HUES6 (cell line): ENCODE measurements at regions not wholly inside any gene's neighbourhood (a gene's known extent, or its start where the extent isn't known, plus 50 kb on each side); places are given as distances from the start of the nearest gene placed in this dataset.
"Not testable (repeated sequence)": the region's sequence is repeated elsewhere in the genome, so short reads cannot be mapped to it uniquely, and the experiment has no call there.

Experiments used
- H3K27ac ChIP-seq: 2 replicates; pipeline ENCODE4 v1.7.0; 2013; ENCODE audit warnings: low read depth, mild to moderate bottlenecking, low read length, inconsistent platforms
- H3K27me3 ChIP-seq: 2 replicates; pipeline ENCODE4 v1.6.1; 2013; ENCODE audit warnings: low read length; ENCODE audit not compliant: control insufficient read depth, insufficient read depth
- H3K36me3 ChIP-seq: 2 replicates; pipeline ENCODE4 v1.6.1; 2013; ENCODE audit warnings: low read length; ENCODE audit not compliant: control insufficient read depth, insufficient read depth
- H3K4me1 ChIP-seq: 2 replicates; pipeline ENCODE4 v1.6.1; 2013; ENCODE audit warnings: low read length; ENCODE audit not compliant: control insufficient read depth, insufficient read depth
- H3K4me3 ChIP-seq: 2 replicates; pipeline ENCODE4 v1.5.1; 2013; ENCODE audit warnings: low read depth, low read length
- H3K9ac ChIP-seq: one replicate; pipeline ENCODE4 v1.6.1; 2013; ENCODE audit warnings: mild to moderate bottlenecking, low read length
- H3K9me3 ChIP-seq: 2 replicates; pipeline ENCODE4 v1.6.1; 2013; ENCODE audit warnings: low read depth, low read length; ENCODE audit not compliant: control insufficient read depth, insufficient read depth

- H3K4me1 ChIP-seq = peaks cover 11% of the 10 kb centered on the region
- H3K9me3 ChIP-seq = peaks cover 9% of the 10 kb centered on the region; the same call in 1 of the 2 replicates
- no peaks in the 10 kb centered on the region for H3K36me3 ChIP-seq
- no peak overlapping the region for H3K9ac ChIP-seq
- no peak overlapping the region for H3K27ac ChIP-seq
- H3K27me3 ChIP-seq = no peaks in the 10 kb centered on the region
- H3K4me3 ChIP-seq = no peak overlapping the region
Observed at GRCh38 chr10:30151581-30152389, 92.4 kb upstream of the JCAD start.

GRCh38 chr10:30141423-30141822 is 82.0 kb upstream of the JCAD start:
- no peak overlapping the region for H3K9ac ChIP-seq
- H3K9me3 ChIP-seq = no peaks in the 10 kb centered on the region; the same call in 1 of the 2 replicates
- H3K4me1 ChIP-seq = no peaks in the 10 kb centered on the region
- H3K36me3 ChIP-seq = no peaks in the 10 kb centered on the region
- no peak overlapping the region for H3K4me3 ChIP-seq
- no peak overlapping the region for H3K27ac ChIP-seq
- no peaks in the 10 kb centered on the region for H3K27me3 ChIP-seq

GRCh38 chr10:30134171-30134945 is 75.0 kb upstream of the JCAD start:
- H3K9ac ChIP-seq = no peak overlapping the region
- H3K9me3 ChIP-seq = no peaks in the 10 kb centered on the region
- H3K27ac ChIP-seq = no peak overlapping the region
- no peaks in the 10 kb centered on the region for H3K27me3 ChIP-seq
- H3K4me3 ChIP-seq = no peak overlapping the region
- peaks cover 6% of the 10 kb centered on the region; the same call in 1 of the 2 replicates for H3K4me1 ChIP-seq
- no peaks in the 10 kb centered on the region for H3K36me3 ChIP-seq

GRCh38 chr10:30133198-30133597 is 73.8 kb upstream of the JCAD start:
- H3K27ac ChIP-seq = no peak overlapping the region
- H3K9me3 ChIP-seq = no peaks in the 10 kb centered on the region
- H3K27me3 ChIP-seq = no peaks in the 10 kb centered on the region
- no peaks in the 10 kb centered on the region for H3K36me3 ChIP-seq
- no peak overlapping the region for H3K4me3 ChIP-seq
- H3K9ac ChIP-seq = no peak overlapping the region
- peaks cover 6% of the 10 kb centered on the region; the same call in 1 of the 2 replicates for H3K4me1 ChIP-seq

- H3K27ac ChIP-seq, H3K4me3 ChIP-seq, H3K27me3 ChIP-seq, H3K4me1 ChIP-seq, H3K9me3 ChIP-seq, H3K36me3 ChIP-seq, H3K9ac ChIP-seq: not testable (repeated sequence)
Observed at GRCh38 chr10:30131369-30131768, 72.0 kb upstream of the JCAD start.

GRCh38 chr10:30129326-30129725 is 69.9 kb upstream of the JCAD start:
- H3K27ac ChIP-seq, H3K4me1 ChIP-seq, H3K9me3 ChIP-seq, H3K9ac ChIP-seq, H3K27me3 ChIP-seq, H3K4me3 ChIP-seq, H3K36me3 ChIP-seq: not testable (repeated sequence)

- H3K4me3 ChIP-seq = no peak overlapping the region
- no peaks in the 10 kb centered on the region for H3K4me1 ChIP-seq
- no peak overlapping the region for H3K27ac ChIP-seq
- H3K36me3 ChIP-seq = no peaks in the 10 kb centered on the region
- H3K9me3 ChIP-seq = no peaks in the 10 kb centered on the region
- H3K27me3 ChIP-seq = no peaks in the 10 kb centered on the region
- no peak overlapping the region for H3K9ac ChIP-seq
Observed at GRCh38 chr10:30127120-30127541, 67.7 kb upstream of the JCAD start.

- Histone ChIP-seq H3K4me3 (no peak overlapping the region), H3K4me1 (no peaks in the 10 kb centered on the region), H3K27me3 (no peaks in the 10 kb centered on the region), H3K9me3 (no peaks in the 10 kb centered on the region), H3K9ac (no peak overlapping the region), H3K27ac (no peak overlapping the region), H3K36me3 (no peaks in the 10 kb centered on the region)
Observed at GRCh38 chr10:30125496-30125895, 66.1 kb upstream of the JCAD start.

- H3K27ac ChIP-seq = no peak overlapping the region
- no peaks in the 10 kb centered on the region for H3K4me1 ChIP-seq
- H3K4me3 ChIP-seq = no peak overlapping the region
- H3K9ac ChIP-seq = no peak overlapping the region
- no peaks in the 10 kb centered on the region for H3K36me3 ChIP-seq
- H3K9me3 ChIP-seq = no peaks in the 10 kb centered on the region
- H3K27me3 ChIP-seq = no peaks in the 10 kb centered on the region
Observed at GRCh38 chr10:30124704-30125103, 65.3 kb upstream of the JCAD start.

- Histone ChIP-seq H3K4me3 (no peak overlapping the region), H3K9me3 (no peaks in the 10 kb centered on the region), H3K9ac (no peak overlapping the region), H3K27ac (no peak overlapping the region), H3K36me3 (no peaks in the 10 kb centered on the region), H3K4me1 (no peaks in the 10 kb centered on the region), H3K27me3 (no peaks in the 10 kb centered on the region)
Observed at GRCh38 chr10:30121401-30121800, 62.0 kb upstream of the JCAD start.

GRCh38 chr10:30118590-30118989 is 59.2 kb upstream of the JCAD start:
- Histone ChIP-seq H3K27me3 (no peaks in the 10 kb centered on the region), H3K4me1 (peaks cover 10% of the 10 kb centered on the region; the same call in 1 of the 2 replicates), H3K9me3 (no peaks in the 10 kb centered on the region), H3K9ac (no peak overlapping the region), H3K4me3 (no peak overlapping the region), H3K27ac (no peak overlapping the region), H3K36me3 (no peaks in the 10 kb centered on the region)
